NCI-H748 treated with DMSO at 0.1 percent for 48 hours (cell line): ENCODE measurements at regions not wholly inside any gene's neighbourhood (a gene's known extent, or its start where the extent isn't known, plus 50 kb on each side); places are given as distances from the start of the nearest gene placed in this dataset.

ENCODE experiments used
- DNase-seq: peaks from one replicate; lab custom pipeline; 2025; lab: John Stamatoyannopoulos, UW

- no peak for DNase-seq
Measured at GRCh38 chr21:27196651-27197050, 229.8 kb upstream of the ADAMTS5 start.

GRCh38 chr21:27192281-27192949, 225.5 kb upstream of the ADAMTS5 start:
- no peak for DNase-seq

- no peak for DNase-seq
Measured at GRCh38 chr21:27190601-27191000, 223.7 kb upstream of the ADAMTS5 start.

GRCh38 chr21:27189870-27190269, 223.0 kb upstream of the ADAMTS5 start:
- no peak for DNase-seq

- no peak for DNase-seq
Measured at GRCh38 chr21:27173053-27173452, 206.2 kb upstream of the ADAMTS5 start.

GRCh38 chr21:27171707-27172106, 204.8 kb upstream of the ADAMTS5 start:
- no peak for DNase-seq

GRCh38 chr21:27168084-27168483, 201.2 kb upstream of the ADAMTS5 start:
- no peak for DNase-seq

GRCh38 chr21:27164208-27165177, 197.6 kb upstream of the ADAMTS5 start:
- DNase-seq: no peak

- DNase-seq: no peak
Measured at GRCh38 chr21:27158967-27159366, 192.1 kb upstream of the ADAMTS5 start.

GRCh38 chr21:27157097-27157496, 190.2 kb upstream of the ADAMTS5 start:
- no peak for DNase-seq

GRCh38 chr21:27156666-27157065, 189.8 kb upstream of the ADAMTS5 start:
- no peak for DNase-seq

- DNase-seq: no peak
Measured at GRCh38 chr21:27155130-27155500, 188.2 kb upstream of the ADAMTS5 start.

- no peak for DNase-seq
Measured at GRCh38 chr21:27154451-27155129, 187.7 kb upstream of the ADAMTS5 start.

- no peak for DNase-seq
Measured at GRCh38 chr21:27152996-27153395, 186.1 kb upstream of the ADAMTS5 start.

- no peak for DNase-seq
Measured at GRCh38 chr21:27149034-27149433, 182.1 kb upstream of the ADAMTS5 start.

GRCh38 chr21:27146268-27146667, 179.4 kb upstream of the ADAMTS5 start:
- no peak for DNase-seq

GRCh38 chr21:27145134-27145798, 178.4 kb upstream of the ADAMTS5 start:
- DNase-seq: no peak

- no peak for DNase-seq
Measured at GRCh38 chr21:27143476-27143875, 176.6 kb upstream of the ADAMTS5 start.

- no peak for DNase-seq
Measured at GRCh38 chr21:27139526-27139925, 172.6 kb upstream of the ADAMTS5 start.

GRCh38 chr21:27134516-27134915, 167.6 kb upstream of the ADAMTS5 start:
- no peak for DNase-seq

GRCh38 chr21:27132266-27132665, 165.4 kb upstream of the ADAMTS5 start:
- no peak for DNase-seq

- DNase-seq: no peak
Measured at GRCh38 chr21:27130154-27130553, 163.3 kb upstream of the ADAMTS5 start.
